A673 (cell line): ENCODE measurements at regions not wholly inside any gene's neighbourhood (a gene's known extent, or its start where the extent isn't known, plus 50 kb on each side); places are given as distances from the start of the nearest gene placed in this dataset.

Experiments
- CTCF ChIP-seq: fragments of 300-800, 200-600 bp; sonication (generic); conservative IDR thresholded peaks from 2 replicates; pipeline ENCODE4 v1.5.1; 2017; ENCODE audit warnings: low read depth, mild to moderate bottlenecking, antibody characterized with exemption, low read length, moderate library complexity, mixed read lengths
- EZH2 ChIP-seq: fragments of 200-600 bp; sonication (generic); IDR thresholded peaks from 2 replicates; pipeline ENCODE4 v1.6.1; 2017; ENCODE audit warnings: borderline replicate concordance, low read depth, mild to moderate bottlenecking, mixed read lengths, antibody characterized with exemption, low read length; ENCODE audit not compliant: poor library complexity, severe bottlenecking

GRCh38 chr3:187823746-187824145, 78.5 kb upstream of the BCL6 start:
- TF ChIP-seq CTCF (no peak), EZH2 (no peak)
